Left lobe of liver (tissue), 2 donors: ENCODE measurements at regions not wholly inside any gene's neighbourhood (a gene's known extent, or its start where the extent isn't known, plus 50 kb on each side); places are given as distances from the start of the nearest gene placed in this dataset.
A peak's percentile ranks its signal among the peaks of the same experiment; 100 is the strongest.
"Not testable (repeated sequence)": the region's sequence is repeated elsewhere in the genome, so short reads cannot be mapped to it uniquely, and the experiment has no call there.

ENCODE experiments used
- ATAC-seq: fragments of 200-7000 bp; cut with Tn5 transposase; one replicate; pipeline ENCODE4 v1.9.1; 2020; ENCODE audit warnings: mild to moderate bottlenecking, moderate library complexity
- DNase-seq: peaks from one replicate; pipeline ENCODE4 v3.0.0-alpha.2; 2020; ENCODE audit warnings: low spot score
- donor health status: DM: no; HTN: no; CAD: no; lungs with moderate emphysema.
- donor health status: DM: no; HTN: yes; CAD: no.

DNA sequence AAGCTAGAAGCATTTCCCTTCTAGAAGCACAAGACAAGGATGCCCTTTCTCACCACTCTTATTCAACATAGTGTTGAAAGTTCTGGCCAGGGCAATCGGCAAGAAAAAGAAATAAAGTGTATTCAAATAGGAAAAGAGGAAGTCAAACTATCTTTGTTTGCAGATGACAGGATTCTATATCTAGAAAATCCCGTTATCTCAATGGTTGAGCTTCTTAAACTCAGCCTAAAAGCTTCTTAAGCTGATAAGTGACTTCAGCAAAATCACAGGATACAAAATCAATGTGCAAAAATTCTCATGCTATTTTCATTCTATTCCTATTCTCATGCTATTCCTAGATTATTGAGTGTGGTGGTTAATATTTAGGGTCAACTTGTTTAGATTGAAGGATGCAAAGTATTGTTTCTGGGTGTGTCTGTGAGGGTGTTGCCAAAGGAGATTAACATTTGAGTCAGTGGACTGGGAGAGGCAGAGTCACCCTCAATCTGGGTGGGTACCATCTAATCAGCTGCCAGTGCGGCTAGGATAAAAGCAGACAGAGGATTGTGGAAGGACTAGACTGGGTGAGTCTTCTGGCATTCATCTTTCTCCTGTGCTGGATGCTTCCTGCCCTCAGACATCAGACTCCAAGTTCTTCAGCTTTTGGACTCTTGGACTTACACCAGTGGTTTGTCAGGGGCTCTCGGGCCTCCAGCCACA lies 111.9 kb downstream of the LSMEM1 start:
- DNase-seq, ATAC-seq: not testable (repeated sequence)

DNA sequence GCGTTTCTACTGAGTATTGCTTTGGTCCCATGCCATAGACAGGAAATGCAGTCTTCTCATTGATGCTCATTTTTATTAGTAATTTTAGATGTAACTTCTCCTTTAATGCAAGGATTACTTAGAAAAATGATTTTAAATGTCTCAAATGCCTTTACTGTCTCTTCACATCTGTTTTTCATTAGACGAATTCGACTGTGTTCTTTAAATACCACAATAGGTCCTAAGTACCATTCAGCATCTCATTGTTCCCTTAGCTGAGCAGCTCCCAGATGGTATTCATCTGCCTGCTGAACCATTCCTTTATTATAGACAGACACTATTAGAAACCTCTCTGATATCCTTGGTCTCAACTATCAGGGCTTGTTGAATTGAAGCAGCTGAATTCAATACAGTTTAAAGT lies 113.6 kb downstream of the LSMEM1 start:
- DNase-seq (no peak), ATAC-seq (no peak)

DNA sequence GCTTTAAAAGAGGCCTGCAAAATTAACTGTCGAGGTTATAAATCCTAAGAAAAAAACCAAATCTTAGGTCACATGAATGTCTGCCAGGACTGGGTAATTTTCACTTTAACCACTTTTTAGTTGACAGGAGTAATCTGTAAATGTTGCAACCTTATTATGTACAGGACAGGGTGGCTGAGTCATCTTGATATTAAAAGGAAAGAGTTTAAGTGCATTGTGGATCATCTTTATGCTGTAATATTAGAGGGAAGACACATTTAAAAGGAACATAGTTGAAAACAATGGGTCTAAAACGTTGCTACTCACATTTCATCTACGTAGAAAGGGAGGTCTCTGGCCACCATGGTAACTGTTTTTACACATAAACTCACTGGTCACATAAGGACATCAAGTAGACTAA lies 115.5 kb downstream of the LSMEM1 start:
- ATAC-seq (no peak), DNase-seq (no peak)

DNA sequence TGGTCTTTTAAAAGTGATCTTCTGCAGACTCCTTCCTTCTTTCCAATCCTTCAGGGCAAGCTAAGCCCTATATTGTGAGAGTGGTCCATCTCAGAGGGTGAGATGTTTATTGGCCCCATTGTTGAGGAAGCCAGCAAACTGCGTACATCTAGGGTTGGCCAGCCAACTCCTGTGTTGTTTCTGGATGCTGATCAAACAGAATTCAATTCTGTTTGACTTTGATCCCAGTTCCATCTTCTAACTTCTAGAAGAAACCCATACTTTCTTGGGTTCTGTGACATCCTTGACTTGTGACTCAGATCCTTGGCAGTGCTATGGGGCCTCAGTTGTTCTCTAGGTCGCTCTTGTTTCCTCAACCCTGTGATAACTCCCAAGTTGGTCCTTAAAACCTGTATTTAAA lies 116.2 kb downstream of the LSMEM1 start:
- DNase-seq (no peak), ATAC-seq (no peak)

DNA sequence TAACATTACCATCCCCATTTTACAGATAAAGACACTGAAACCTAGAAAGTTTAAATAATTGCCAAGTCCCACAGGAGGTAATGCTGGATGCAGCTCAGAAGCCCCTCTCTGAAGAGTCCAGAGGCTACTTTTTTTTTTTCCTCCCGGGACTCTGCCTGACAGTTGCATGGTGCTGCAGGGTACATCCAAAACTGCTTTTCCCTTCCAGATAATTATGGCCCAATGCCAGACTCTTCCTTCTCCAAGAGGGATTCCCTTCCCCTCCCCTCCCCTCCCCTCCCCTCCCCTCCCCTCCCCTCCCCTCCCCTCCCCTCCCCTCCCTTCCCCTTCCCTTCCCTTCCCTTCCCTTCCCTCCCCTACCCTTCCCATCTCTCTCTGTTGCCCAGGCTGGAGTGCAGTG lies 122.9 kb downstream of the LSMEM1 start:
- no peak for ATAC-seq
- no peak for DNase-seq

DNA sequence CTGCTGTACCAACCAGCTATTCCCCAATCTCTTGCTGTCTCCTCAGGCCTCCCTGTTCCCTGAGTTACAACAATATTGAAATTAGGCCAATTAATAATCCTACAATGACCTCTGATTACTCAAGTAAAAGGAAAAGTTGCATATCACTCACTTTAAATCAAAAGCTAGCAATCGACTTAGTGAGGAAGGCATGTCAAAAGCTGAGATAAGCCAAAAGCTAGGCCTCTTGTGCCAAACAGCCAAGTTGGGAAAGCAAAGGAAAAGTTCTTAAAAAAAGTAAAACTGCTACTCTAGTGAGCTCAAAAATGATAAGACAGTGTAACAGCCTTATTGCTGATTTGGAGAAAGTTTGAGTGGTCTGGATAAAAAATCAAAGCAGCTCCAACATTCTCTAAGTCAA lies 129.8 kb downstream of the LSMEM1 start:
- no peak for ATAC-seq
- DNase-seq: no peak

DNA sequence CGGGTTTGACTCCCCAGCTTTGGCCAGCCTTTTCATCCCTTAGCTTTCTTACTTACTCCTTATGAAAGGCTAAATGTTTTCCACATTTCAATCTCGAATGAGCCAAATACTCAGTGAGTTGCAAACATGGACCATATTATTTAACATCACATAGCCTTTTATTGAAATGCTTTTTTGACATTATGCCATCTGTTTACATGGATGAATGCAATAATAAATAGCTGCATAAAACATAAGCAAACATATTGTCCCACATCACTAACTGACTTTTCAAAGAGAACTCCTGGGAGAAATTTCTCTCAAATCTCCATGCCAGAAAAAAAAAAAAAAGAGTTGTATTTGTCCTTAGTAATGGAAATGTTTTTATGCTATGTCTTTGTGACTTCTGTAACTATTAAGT lies 134.9 kb downstream of the LSMEM1 start:
- ATAC-seq (no peak), DNase-seq (no peak)

DNA sequence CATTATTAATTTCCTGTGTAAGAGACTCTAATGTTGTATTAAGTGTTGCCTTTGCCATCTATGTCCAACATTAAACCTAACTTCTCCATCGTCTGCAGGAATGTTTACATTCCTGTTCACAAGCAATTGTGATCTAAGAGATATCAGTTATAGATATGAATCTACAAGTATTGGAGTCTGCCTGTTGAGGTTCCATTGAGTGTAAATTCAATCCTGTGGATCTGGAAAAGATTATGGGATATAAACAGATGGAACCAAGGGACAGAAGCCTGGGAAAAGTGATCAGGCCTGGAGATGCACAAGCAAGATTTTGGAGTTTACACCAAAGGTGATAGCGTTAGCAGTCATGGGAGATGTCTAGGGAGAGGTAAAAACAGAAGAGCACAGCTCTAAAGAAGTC lies 135.5 kb downstream of the LSMEM1 start:
- ATAC-seq: no peak
- no peak for DNase-seq

DNA sequence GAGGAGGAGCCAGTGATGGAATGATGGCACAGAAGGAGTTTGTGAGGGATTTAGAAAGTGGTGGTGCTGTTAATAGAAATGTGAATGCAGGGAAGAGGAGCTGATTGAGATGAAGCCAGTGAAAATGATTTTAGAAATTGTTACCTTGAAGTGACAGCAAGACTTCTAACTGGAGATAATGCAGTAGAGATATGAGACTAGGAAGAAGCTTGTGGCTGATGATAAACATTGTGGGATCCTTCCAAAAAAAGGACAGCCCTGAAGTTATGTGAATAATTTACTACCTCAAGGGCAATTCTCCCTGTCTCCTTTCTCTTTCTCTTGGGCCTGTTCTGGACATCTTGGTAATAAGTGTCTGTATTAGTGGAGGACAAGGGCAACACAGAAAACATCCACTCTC lies 138.6 kb downstream of the LSMEM1 start:
- DNase-seq (no peak), ATAC-seq (no peak)

DNA sequence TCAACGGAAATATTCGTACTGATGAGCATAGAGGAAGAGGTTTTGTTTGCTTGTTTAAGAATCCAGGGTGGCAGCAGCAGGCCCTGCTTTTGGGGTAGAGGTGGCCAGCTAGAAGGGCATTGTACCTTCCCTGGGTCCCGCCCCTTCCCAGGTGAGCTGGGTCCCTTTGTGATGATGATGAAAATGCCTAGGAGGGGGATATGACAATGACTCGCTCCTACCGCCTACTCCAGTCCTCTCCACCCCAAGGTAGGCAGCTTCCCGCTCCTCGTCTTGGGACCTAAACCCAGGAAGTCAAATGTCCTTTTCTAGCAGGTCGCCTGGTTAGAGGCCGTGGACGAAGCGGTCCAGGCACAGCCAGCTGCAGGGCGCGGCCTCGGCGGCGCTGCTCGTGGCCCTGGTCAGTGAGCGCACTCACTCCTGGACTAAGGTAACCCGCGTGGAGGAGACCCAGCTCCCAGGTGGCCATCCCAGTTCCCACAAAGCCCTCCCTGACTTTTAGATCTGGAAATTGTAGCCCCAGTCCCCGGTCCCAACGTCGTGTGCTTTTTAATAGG lies 141.4 kb downstream of the LSMEM1 start:
- no peak for DNase-seq
- ATAC-seq: no peak

DNA sequence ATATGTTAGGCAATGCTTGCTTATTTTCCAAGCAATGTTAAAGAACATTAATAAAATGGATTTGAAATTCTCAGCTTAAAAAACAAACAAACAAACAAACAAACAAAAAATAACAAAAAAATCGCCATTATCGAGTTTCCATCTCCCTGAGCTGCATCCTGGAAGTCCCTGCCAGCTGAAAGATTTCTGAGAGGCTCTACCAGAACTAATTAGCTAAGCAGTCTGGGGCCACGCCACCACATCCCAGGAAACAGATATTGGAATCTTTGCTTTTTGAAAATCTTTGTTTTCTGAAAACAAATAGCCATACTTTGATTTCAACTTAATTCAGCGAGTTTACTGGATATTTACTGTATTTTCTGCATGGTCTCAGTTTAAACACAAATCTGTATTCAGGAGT lies 143.6 kb downstream of the LSMEM1 start:
- DNase-seq (no peak), ATAC-seq (no peak)

DNA sequence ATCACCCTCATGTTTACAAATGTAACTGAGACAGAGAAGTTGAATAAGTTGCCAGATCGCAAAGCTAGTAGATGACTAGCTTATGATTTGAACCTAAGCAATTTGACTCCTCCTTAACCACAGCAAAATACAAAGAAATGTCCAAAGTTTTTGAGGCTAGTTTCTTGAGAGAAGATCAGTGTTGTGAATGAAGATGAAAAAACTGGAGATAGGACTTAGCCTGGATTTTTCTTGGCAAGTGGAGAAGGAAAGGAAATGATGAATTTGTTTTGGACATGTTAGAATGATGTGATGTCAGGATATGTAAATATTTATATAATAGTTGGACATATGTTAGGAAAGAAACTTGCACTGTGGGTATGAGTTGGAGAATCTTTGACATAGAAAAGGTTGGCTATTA lies 149.8 kb downstream of the LSMEM1 start:
- DNase-seq (no peak), ATAC-seq (no peak)

DNA sequence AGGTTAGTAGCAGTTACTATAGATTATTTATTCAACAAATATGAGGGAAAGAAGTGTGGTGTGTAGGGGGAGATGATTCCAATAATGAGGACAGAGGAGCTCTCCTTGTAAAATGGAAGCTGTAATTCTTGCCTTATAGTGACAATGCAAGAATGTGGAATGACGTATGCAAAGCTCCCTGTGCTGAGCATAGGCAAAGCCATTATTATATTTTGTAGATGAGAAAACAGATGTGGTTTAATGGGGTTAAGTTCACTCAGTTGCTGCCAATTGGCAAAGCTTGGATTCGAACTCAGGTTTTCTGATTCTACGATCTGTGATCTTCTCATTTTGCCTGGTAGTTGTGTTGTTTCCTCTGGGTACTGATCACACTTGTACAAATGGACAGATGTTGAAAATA lies 153.3 kb downstream of the LSMEM1 start:
- ATAC-seq: no peak

DNA sequence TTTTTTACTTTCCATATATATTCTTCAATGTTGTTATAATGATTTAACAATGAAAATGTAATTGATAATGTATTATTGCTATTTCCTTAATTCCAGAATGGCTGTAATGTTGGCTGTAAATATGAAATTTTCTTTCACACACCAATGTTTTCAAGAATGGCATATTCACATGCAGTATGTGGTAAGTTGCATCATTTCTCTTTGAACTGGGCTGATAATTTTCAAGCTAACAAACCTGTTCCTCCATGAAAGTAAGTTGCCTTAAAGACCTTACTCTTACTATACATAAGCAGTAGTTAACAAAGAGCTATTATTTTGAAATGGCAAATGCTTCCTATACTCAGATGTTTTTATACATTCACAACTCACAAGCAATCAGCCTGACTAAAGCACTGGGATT lies 154.5 kb downstream of the TMEM168 start:
- ATAC-seq (no peak), DNase-seq (no peak)

More for the DNA sequence above, 153.3 kb downstream of the LSMEM1 start:
- DNase-seq: no peak

DNA sequence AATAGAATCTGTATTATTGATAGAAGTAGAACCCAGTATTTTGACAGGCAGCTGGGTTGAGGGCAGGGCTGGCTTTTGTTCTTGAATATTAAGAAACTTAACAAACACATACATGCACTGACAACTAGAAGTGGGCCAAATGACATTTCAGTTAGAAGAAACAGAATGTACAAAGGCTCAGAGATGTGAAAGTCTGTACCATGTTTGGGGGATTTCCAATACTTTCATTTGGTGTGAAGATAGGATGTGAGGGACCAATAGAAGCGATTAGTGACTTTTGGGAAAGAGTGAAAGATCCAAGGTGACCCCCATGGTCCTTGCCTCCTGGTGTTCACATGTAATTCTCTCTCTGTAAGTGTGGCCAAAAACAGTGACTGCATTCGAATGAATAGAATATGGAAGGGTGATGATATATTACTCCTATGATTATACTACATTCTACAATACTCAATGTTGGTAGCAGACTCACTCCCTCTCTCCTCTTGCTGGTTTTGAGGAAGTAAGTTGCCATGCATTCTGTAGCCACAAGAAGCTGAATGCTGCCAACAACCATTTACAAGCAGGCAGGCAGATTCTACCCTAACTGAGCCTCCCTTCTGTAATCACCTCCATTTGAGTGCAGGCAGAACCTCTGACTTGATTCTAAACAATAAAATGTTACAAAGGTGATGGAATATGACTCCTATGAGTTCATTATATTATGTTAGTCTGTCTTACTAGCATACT lies 151.4 kb downstream of the TMEM168 start:
- no peak for ATAC-seq
- DNase-seq: no peak

DNA sequence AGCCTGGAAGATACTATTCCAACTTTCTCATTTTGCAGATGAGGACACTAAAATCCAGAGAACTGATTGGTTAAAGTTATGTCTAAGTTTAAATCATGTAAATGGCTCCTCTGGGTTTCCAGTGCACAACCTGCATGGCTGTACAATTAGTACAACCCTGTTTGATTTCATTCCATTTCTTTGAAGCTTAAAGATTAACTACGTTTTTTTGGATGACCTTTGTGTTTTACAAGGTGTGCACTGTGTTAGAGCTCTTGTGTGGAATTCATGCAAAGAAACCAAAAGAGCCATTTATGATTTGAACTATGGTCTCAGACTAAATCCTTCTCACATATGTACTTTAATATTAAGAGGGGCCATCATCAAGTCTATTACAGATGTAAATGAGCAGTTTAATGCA lies 149.5 kb downstream of the TMEM168 start:
- ATAC-seq: no peak

DNA sequence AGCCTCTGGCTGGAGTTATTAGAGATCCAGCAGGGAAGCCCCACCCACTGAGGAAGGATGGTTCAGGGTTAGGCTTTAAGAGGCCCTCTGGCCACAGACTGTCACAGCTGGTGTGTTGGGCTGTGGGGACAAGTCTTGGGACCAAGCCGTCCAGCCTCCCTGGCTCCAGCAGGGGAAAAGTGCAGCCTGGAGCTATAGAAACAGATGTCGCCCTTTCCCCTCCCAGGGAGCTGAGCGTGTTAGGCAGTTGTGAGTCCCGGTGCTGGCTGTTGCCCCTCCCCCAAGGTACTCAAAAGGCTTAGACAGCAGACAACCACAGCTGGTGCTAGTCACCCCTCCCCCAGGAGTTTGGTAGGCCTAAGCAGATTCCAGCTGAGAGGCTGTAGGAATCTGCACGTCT lies 143.4 kb downstream of the TMEM168 start:
- DNase-seq (no peak), ATAC-seq (no peak)

More for the DNA sequence above, 149.5 kb downstream of the TMEM168 start:
- DNase-seq: no peak

DNA sequence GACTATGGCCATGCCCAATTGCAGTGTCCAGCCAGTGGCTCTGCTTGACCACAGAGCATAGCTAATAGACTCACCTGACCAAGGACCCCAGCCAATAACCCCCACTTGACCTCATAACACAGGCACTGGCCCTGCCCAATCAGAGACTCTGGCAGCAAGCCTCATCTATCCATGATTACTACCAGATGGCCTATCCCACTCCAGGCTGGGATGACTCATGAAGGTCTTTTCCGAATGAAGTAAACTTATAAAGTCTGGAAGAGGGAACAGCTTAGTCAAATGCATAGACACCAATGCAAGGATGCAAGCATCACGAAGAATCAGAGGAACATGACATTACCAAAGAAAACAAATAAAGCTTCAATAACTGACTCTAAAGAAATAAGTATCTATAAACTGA lies 141.4 kb downstream of the TMEM168 start:
- no peak for ATAC-seq
- no peak for DNase-seq

DNA sequence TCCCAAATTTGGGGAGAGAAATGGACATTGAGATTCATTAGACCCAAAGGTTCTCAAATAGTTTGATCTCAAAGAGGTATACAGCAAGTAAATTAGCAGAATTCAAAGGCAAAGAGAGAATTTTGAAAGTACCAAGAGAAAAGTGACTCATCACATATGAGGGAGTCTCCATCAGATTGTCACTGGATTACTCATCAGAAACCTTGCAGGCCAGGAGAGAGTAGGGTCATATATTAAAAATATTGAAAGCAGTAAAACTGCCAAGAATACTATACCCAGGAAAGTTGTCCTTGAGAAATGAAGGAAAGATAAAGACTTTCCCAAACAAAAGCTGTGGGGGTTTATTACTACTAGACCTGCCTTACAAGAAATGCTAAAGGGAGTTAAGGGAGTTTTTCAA lies 140.6 kb downstream of the TMEM168 start:
- no peak for DNase-seq
- no peak for ATAC-seq

DNA sequence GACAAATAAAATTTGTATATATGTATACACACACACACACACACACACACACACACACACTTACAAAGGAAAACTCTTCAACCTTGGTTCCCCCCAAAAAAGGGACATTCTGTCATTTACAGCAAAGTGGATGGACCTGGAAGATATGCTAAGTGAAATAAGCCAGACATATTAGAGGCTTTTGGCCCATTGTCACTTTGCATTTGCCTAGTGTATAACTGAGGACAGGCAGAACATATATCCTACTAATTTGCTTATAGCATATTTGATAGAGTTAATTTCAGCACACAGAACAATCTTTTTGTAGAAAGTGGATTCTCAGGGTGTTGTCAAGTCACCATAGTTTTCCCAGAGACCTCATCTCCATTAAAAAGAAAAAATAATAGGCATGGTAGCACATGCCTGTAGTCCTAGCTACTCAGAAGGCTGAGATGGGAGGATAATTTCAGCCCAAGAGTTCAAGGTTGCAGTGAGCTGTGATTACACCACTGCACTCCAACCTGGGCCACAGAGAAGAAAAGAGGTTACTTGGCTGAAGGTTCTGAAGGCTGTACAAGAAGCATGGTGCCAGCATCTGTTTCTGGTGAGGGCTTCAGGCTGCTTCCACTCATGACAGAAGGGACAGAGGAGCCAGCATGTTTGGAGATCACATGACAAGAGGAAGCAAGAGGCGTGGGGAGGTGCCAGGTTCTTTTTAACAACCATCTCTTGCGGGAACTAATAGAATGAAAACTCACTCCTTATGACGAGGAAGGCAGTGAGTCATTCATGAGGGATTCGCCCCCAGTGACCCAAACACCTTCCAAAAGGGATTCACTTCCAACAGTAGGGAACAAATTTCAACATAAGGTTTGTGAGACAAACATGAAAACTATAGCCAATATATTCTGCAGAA lies 135.6 kb downstream of the TMEM168 start:
- DNase-seq: no peak
- no peak for ATAC-seq

DNA sequence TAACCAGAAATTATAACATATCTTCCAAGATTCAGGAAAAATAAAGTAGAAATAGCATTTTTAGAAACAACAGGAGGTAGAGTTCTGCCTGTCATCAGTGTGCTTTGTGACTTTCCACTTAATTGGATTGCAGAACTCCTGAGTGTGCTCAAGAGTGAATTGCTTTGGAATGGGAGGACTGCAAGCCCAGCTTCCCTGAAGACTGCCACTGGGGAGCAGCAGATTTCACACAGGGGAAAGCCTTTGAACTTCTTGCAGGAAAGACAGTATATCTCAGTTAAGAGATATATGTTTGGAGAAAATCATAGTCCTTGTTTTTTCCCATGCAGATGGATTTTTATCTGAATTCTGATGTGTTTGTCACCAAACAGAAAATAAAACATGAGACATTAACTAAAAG lies 124.5 kb downstream of the TMEM168 start:
- peak; percentile 36 for ATAC-seq

More for the DNA sequence above, 124.5 kb downstream of the TMEM168 start:
- DNase-seq: no peak
